NCI-H1092 (cell line): ENCODE measurements at regions not wholly inside any gene's neighbourhood (a gene's known extent, or its start where the extent isn't known, plus 50 kb on each side); places are given as distances from the start of the nearest gene placed in this dataset.

ENCODE experiments used
- DNase-seq: peaks from one replicate; lab custom pipeline; 2025; lab: John Stamatoyannopoulos, UW

DNA sequence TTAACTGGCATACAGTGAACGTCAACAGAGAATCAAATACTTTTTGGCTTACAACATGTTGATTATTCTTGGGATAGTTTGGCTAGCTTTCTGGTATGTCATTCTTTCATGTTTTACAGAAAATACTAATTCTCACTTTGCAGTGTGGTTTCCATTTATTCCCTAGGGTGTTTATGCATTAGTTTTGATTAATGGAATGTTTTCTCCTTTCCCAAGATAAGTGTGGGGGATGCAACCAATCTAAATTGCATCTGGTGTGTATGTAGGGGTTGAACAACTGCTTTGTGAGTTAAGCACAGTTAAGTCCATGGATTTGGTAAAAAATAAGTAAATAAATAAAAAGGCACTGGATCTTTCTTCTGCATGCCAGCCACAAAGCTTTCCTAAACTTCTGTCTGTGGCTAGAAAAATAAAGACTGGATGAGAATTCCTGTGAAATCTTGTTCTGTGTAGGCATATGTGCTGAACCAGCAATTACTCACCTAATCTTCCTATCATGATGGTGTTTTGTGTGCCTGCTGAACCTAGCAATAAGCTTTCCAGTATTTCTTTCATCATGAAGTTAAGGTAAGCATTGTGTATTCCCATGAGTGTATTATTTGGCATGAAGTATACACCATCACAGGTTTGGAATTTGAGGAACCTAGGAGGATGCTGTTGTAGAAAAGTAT, 50.6 kb upstream of the TENM3 start:
- no peak for DNase-seq

DNA sequence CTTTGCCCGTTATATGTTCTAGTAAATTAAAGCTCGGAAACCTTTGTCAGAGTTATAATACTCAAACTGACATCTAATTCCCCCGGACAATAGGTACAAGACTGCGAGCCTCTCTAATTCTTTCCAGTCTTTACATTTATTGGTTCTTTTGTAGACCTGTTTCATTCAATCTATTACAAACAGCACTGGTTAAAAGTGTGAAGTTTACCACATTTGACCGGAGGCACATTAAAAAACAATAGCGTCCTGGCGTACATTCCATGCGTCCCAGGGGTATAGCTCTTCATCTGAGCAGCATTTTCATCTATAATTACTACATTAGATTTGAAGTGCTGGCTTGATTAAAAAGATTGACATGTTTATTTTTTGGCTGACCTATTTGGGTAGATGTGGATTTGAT, 49.9 kb upstream of the TENM3 start:
- no peak for DNase-seq
